ENCODE measurements at regions not wholly inside any gene's neighbourhood (a gene's known extent, or its start where the extent isn't known, plus 50 kb on each side); places are given as distances from the start of the nearest gene placed in this dataset.
A peak's percentile ranks its signal among the peaks of the same experiment; 100 is the strongest.
"Not testable (repeated sequence)": the region's sequence is repeated elsewhere in the genome, so short reads cannot be mapped to it uniquely, and the experiment has no call there.

DNA sequence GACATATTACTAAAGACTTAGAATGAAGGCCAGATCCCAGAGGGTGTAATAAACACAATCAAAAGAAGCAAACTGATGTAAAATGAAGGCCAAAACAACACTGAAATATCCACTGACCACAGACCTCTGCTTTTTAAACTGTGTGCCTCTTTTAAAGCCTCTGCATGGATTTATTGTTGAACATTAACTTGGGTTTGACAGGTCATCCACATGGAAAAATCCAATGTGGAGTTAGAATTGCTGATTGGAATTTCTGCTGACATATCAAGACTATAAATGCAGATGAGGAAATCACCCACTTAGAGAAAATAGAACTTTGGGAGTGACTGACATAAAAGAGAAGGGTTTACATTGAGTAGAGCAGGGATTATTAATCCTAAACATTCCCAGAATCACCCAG, 853.9 kb upstream of the RAG2 start:
- Histone ChIP-seq H3K4me3 (ENCODE audit: low read depth, low read length) (no peak overlapping the region), H3K27ac (ENCODE audit: low read depth, low read length) (no peak overlapping the region), H3K9me3 (ENCODE audit: control insufficient read depth, insufficient read depth, low read length) (no peaks in the 10 kb centered on the region), H3K27me3 (ENCODE audit: control insufficient read depth, insufficient read depth, low read length) (no peaks in the 10 kb centered on the region)
- ChIA-PET CTCF (no interaction called here), POLR2A (no interaction called here)
- TF ChIP-seq, protein P1, sequence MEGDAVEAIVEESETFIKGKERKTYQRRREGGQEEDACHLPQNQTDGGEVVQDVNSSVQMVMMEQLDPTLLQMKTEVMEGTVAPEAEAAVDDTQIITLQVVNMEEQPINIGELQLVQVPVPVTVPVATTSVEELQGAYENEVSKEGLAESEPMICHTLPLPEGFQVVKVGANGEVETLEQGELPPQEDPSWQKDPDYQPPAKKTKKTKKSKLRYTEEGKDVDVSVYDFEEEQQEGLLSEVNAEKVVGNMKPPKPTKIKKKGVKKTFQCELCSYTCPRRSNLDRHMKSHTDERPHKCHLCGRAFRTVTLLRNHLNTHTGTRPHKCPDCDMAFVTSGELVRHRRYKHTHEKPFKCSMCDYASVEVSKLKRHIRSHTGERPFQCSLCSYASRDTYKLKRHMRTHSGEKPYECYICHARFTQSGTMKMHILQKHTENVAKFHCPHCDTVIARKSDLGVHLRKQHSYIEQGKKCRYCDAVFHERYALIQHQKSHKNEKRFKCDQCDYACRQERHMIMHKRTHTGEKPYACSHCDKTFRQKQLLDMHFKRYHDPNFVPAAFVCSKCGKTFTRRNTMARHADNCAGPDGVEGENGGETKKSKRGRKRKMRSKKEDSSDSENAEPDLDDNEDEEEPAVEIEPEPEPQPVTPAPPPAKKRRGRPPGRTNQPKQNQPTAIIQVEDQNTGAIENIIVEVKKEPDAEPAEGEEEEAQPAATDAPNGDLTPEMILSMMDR (IDR thresholded peaks at IDR 0.05; ENCODE audit: low read depth, low read length): no peak
- no peak for DNase-seq (ENCODE audit: low read depth, low spot score)

DNA sequence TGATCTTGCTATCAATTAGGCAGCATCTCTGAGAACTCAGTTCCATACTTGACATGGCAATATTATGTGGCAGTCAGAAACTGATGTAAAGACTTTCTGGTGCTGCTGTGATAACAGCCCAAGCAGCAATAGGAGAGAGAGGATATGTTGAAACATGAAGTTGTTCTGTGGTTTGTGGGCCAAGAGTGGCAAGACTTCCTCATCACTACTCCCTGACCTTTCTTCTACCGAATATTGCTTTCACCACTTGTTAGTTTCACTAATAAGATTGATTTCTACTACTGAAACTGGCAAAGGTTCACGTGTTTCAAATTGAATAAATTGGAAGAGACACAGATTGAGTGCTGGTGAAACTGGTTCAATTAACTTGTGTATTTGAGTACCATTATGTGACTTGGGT, 852.6 kb upstream of the RAG2 start:
- ChIA-PET POLR2A (no interaction called here), CTCF (no interaction called here)
- DNase-seq (ENCODE audit: low read depth, low spot score): no peak
- no peak overlapping the region for H3K27ac ChIP-seq (ENCODE audit: low read depth, low read length)
- H3K27me3 ChIP-seq (ENCODE audit: control insufficient read depth, insufficient read depth, low read length): no peaks in the 10 kb centered on the region
- no peak overlapping the region for H3K4me3 ChIP-seq (ENCODE audit: low read depth, low read length)
- TF ChIP-seq, protein P1 (IDR thresholded peaks at IDR 0.05; ENCODE audit: low read depth, low read length): no peak
- H3K9me3 ChIP-seq (ENCODE audit: control insufficient read depth, insufficient read depth, low read length): no peaks in the 10 kb centered on the region

DNA sequence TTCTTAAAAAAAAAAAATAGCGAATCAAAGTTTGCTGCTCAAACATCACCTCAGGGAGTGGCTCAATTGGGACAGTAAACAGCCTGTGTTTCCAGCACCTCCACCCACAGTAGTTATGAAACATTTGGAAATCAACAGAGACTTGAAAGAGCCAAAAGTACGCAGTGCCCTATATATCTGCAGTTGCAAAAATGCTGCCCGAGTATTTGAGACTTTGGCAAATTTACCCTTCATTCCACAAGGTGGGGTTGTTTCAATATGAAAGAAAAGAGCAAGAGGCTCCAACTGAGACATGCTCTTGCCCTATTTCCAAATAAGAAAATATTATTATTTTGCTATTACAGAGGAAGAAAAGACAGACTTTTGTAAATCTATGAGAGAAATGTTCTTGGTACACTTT, 851.1 kb upstream of the RAG2 start:
- Histone ChIP-seq H3K27me3 (ENCODE audit: control insufficient read depth, insufficient read depth, low read length) (no peaks in the 10 kb centered on the region), H3K27ac (ENCODE audit: low read depth, low read length) (no peak overlapping the region), H3K4me3 (ENCODE audit: low read depth, low read length) (no peak overlapping the region), H3K9me3 (ENCODE audit: control insufficient read depth, insufficient read depth, low read length) (no peaks in the 10 kb centered on the region)
- POLR2A ChIA-PET: no interaction called here
- TF ChIP-seq, protein P1 (IDR thresholded peaks at IDR 0.05; ENCODE audit: low read depth, low read length): peak; percentile 71
- DNase-seq (ENCODE audit: low read depth, low spot score): peak; percentile 32
- CTCF ChIA-PET: interaction anchor here (1.0 to 1.4 kb wide), 2 partner anchors 14 to 124 kb away, joined by 3 to 4 read pairs; no protein-coding TSS in a partner anchor

DNA sequence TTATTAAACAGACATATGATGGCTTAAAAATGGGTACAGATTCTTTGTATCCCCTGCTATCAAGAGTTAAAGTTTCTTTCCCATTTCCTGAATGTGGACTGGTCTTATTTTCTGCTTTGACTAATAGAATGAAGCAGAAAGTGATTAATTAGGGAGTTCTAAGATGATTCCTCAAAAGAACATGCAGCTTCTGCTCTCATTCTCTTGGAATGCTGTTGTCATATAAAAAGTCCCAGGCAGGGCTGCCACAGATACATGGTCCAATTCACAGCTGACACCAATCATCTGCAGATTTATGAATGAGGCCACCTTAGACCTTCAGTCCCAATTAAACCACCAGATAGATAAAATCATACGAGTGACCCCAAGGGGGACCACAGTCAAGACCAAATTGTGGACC, 844.5 kb upstream of the RAG2 start:
- no peaks in the 10 kb centered on the region for H3K27me3 ChIP-seq (ENCODE audit: control insufficient read depth, insufficient read depth, low read length)
- DNase-seq (ENCODE audit: low read depth, low spot score): no peak
- ChIA-PET POLR2A (no interaction called here), CTCF (no interaction called here)
- H3K4me3 ChIP-seq (ENCODE audit: low read depth, low read length): no peak overlapping the region
- TF ChIP-seq, protein P1 (IDR thresholded peaks at IDR 0.05; ENCODE audit: low read depth, low read length): no peak
- no peak overlapping the region for H3K27ac ChIP-seq (ENCODE audit: low read depth, low read length)
- H3K9me3 ChIP-seq (ENCODE audit: control insufficient read depth, insufficient read depth, low read length): no peaks in the 10 kb centered on the region

DNA sequence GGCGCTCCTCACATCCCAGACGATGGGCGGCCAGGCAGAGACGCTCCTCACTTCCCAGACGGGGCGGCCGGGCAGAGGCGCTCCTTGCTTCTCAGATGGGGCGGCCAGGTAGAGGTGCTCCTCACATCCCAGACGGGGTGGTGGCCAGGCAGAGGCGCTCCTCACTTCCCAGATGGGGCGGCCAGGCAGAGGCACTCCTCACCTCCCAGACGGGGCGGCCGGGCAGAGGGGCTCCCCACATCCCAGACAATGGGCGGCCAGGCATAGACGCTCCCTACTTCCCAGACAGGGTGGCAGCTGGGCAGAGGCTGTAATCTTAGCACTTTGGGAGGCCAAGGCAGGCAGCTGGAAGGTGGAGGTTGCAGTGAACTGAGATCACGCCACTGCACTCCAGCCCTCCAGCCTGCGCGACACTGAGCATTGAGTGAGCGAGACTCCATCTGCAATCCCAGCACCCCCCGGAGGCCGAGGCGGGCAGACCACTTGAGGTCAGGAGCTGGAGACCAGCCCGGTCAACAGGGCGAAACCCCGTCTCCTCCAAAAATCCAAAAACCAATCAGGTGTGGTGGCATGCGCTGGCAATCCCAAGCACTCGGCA, 833.7 kb upstream of the RAG2 start:
- H3K9me3 ChIP-seq (ENCODE audit: control insufficient read depth, insufficient read depth, low read length): peaks cover 18% of the 10 kb centered on the region; the same call in 1 of the 2 replicates
- CTCF ChIA-PET; POLR2A ChIA-PET; H3K27ac ChIP-seq (ENCODE audit: low read depth, low read length); H3K4me3 ChIP-seq (ENCODE audit: low read depth, low read length); DNase-seq (ENCODE audit: low read depth, low spot score); H3K27me3 ChIP-seq (ENCODE audit: control insufficient read depth, insufficient read depth, low read length): not testable (repeated sequence)

DNA sequence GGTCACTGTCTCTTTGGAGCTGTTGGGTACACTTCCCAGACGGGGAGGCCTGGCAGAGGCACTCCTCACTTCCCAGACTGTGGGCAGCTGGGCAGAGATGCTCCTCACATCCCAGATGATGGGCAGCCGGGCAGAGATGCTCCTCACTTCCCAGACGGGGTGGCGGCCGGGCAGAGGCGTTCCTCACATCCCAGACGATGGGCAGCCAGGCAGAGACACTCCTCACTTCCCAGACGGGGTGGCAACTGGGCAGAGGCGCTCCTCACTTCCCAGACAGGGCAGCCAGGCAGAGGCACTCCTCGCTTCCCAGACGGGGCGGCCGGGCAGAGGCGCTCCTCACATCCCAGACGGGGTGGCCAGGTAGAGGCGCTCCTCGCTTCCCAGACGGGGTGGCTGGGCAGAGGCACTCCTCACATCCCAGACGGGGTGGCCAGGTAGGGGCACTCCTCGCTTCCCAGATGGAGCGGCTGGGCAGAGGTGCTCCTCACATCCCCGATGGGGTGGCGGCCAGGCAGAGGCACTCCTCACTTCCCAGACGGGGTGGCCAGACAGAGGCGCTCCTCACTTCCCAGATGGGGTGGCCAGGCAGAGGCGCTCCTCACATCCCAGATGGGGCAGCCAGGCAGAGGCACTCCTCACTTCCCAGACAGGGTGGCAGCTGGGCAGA, 833.1 kb upstream of the RAG2 start:
- H3K27ac ChIP-seq (ENCODE audit: low read depth, low read length); H3K27me3 ChIP-seq (ENCODE audit: control insufficient read depth, insufficient read depth, low read length); H3K4me3 ChIP-seq (ENCODE audit: low read depth, low read length); POLR2A ChIA-PET; DNase-seq (ENCODE audit: low read depth, low spot score); CTCF ChIA-PET: not testable (repeated sequence)
- peaks cover 18% of the 10 kb centered on the region; the same call in 1 of the 2 replicates for H3K9me3 ChIP-seq (ENCODE audit: control insufficient read depth, insufficient read depth, low read length)
